Small intestine (tissue), 7 donors: ENCODE measurements at regions not wholly inside any gene's neighbourhood (a gene's known extent, or its start where the extent isn't known, plus 50 kb on each side); places are given as distances from the start of the nearest gene placed in this dataset.

ENCODE experiments used
- DNase-seq, 2 donors: peaks; one replicate each; pipeline versions ENCODE4 v3.0.0 to v3.0.0-alpha.2; 2013
- FAIRE-seq: peaks from 2 replicates; lab custom pipeline; 2012; peaks lifted over from hg19 to GRCh38; lab: Jason Lieb, UNC
- H3K27ac ChIP-seq, 3 donors: one replicate each; pipeline ENCODE4 v1.5.1; 2013; ENCODE audit warnings: low read length in 2 of 3, mild to moderate bottlenecking in 2 of 3, control low read depth in 1 of 3, inconsistent platforms in 1 of 3, low read depth in 1 of 3, moderate library complexity in 1 of 3
- H3K27me3 ChIP-seq, 3 donors: one replicate each; pipeline ENCODE4 v1.6.1; 2013; ENCODE audit warnings: low read length in 3 of 3, inconsistent platforms in 1 of 3; ENCODE audit not compliant: control insufficient read depth in 3 of 3, insufficient read depth in 3 of 3
- H3K36me3 ChIP-seq, 3 donors: one replicate each; pipeline ENCODE4 v1.6.1; 2013; ENCODE audit warnings: low read length in 3 of 3, inconsistent platforms in 1 of 3, low read depth in 1 of 3, mild to moderate bottlenecking in 1 of 3, moderate library complexity in 1 of 3; ENCODE audit not compliant: control insufficient read depth in 3 of 3, insufficient read depth in 2 of 3
- H3K4me1 ChIP-seq, 3 donors: one replicate each; pipeline ENCODE4 v1.6.1; 2013; ENCODE audit warnings: low read length in 2 of 3, inconsistent platforms in 1 of 3, low read depth in 1 of 3, mild to moderate bottlenecking in 1 of 3, moderate library complexity in 1 of 3; ENCODE audit not compliant: control insufficient read depth in 3 of 3, insufficient read depth in 2 of 3
- H3K4me3 ChIP-seq, 3 donors: one replicate each; pipeline ENCODE4 v1.5.1; 2013; ENCODE audit warnings: low read length in 3 of 3, control low read depth in 1 of 3, inconsistent platforms in 1 of 3, low read depth in 1 of 3, mild to moderate bottlenecking in 1 of 3, moderate library complexity in 1 of 3
- H3K9me3 ChIP-seq, 2 donors: one replicate each; pipeline ENCODE4 v1.6.1; 2013; ENCODE audit warnings: low read depth in 1 of 2, low read length in 1 of 2; ENCODE audit not compliant: control insufficient read depth in 2 of 2, insufficient read depth in 1 of 2
- WGBS, 3 donors: extraction: QIAGEN DNeasy Blood & Tissue Kit; methylation state at CpG; one replicate each; pipeline ENCODE4 v1.1.7; 2013; 5-methylcytosine and 5-hydroxymethylcytosine counted together
- donor health status: healthy with polysubstance abuse.
- donor health status: control.
- donor health status: control.
- donor health status: Bipolar disorder and iron deficiency.
- donor health status: healthy.

GRCh38 chr21:35326677-35327076 is 277.6 kb upstream of the RUNX1 start:
- Histone ChIP-seq H3K36me3 (no peaks in the 10 kb centered on the region), H3K4me3 (no peak overlapping the region), H3K4me1 (no peaks in the 10 kb centered on the region), H3K9me3 (no peaks in the 10 kb centered on the region), H3K27ac (no peak overlapping the region), H3K27me3 (no peaks in the 10 kb centered on the region)
- no peak for FAIRE-seq
- WGBS, 3 donors, result 19 to 56% (median 29%) methylated on average over 2 of the region's 2 CpGs
- DNase-seq, result peak; percentile 14 to 32

- FAIRE-seq, result no peak
- Histone ChIP-seq H3K4me1 (no peaks in the 10 kb centered on the region), H3K9me3 (no peaks in the 10 kb centered on the region), H3K27ac (no peak overlapping the region), H3K27me3 (no peaks in the 10 kb centered on the region), H3K36me3 (no peaks in the 10 kb centered on the region), H3K4me3 (no peak overlapping the region)
- WGBS, 3 donors, result 35 to 66% (median 52%) methylated on average over 2 of the region's 2 CpGs
- DNase-seq, result no peak
Observed at GRCh38 chr21:35325953-35326352, 276.9 kb upstream of the RUNX1 start.

GRCh38 chr21:35324372-35325220 is 275.5 kb upstream of the RUNX1 start:
- no peaks in the 10 kb centered on the region for H3K9me3 ChIP-seq
- FAIRE-seq, result no peak
- peak overlapping the region in 1 of 3 donors; percentile 57 for H3K27ac ChIP-seq
- H3K4me3 ChIP-seq, result no peak overlapping the region
- no peak for DNase-seq
- 77 to 89% (median 86%) methylated on average over 14 of the region's 14 CpGs for WGBS, 3 donors
- no peaks in the 10 kb centered on the region for H3K36me3 ChIP-seq
- H3K27me3 ChIP-seq, result no peaks in the 10 kb centered on the region
- H3K4me1 ChIP-seq, result no peaks in the 10 kb centered on the region

- DNase-seq, result peak in 1 of 2 donors; percentile 9
- Histone ChIP-seq H3K27me3 (no peaks in the 10 kb centered on the region), H3K27ac (peak overlapping the region in 1 of 3 donors; percentile 22), H3K36me3 (no peaks in the 10 kb centered on the region), H3K9me3 (no peaks in the 10 kb centered on the region), H3K4me3 (no peak overlapping the region), H3K4me1 (no peaks in the 10 kb centered on the region)
- FAIRE-seq, result no peak
- WGBS, 3 donors, result 65 to 83% (median 79%) methylated on average over 9 of the region's 9 CpGs
Observed at GRCh38 chr21:35323947-35324346, 274.8 kb upstream of the RUNX1 start.

- Histone ChIP-seq H3K36me3 (no peaks in the 10 kb centered on the region), H3K4me3 (no peak overlapping the region), H3K27me3 (no peaks in the 10 kb centered on the region), H3K27ac (no peak overlapping the region), H3K4me1 (no peaks in the 10 kb centered on the region), H3K9me3 (no peaks in the 10 kb centered on the region)
- no peak for FAIRE-seq
- 64 to 69% (median 67%) methylated on average over 7 to 8 of the region's 8 CpGs for WGBS, 3 donors
- DNase-seq, result no peak
Observed at GRCh38 chr21:35321322-35322200, 272.5 kb upstream of the RUNX1 start.

GRCh38 chr21:35319684-35320283 is 270.7 kb upstream of the RUNX1 start:
- Histone ChIP-seq H3K27ac (no peak overlapping the region), H3K4me1 (no peaks in the 10 kb centered on the region), H3K27me3 (no peaks in the 10 kb centered on the region), H3K36me3 (no peaks in the 10 kb centered on the region), H3K4me3 (no peak overlapping the region), H3K9me3 (no peaks in the 10 kb centered on the region)
- 76 to 83% (median 80%) methylated on average over 11 of the region's 11 CpGs for WGBS, 3 donors
- no peak for DNase-seq
- FAIRE-seq, result no peak

- no peak overlapping the region for H3K27ac ChIP-seq
- H3K4me3 ChIP-seq, result no peak overlapping the region
- DNase-seq, result peak; percentile 12 to 54
- FAIRE-seq, result no peak
- no peaks in the 10 kb centered on the region for H3K27me3 ChIP-seq
- H3K9me3 ChIP-seq, result no peaks in the 10 kb centered on the region
- no peaks in the 10 kb centered on the region for H3K4me1 ChIP-seq
- H3K36me3 ChIP-seq, result no peaks in the 10 kb centered on the region
- 10 to 65% (median 31%) methylated on average over 4 of the region's 4 CpGs for WGBS, 3 donors
Observed at GRCh38 chr21:35316933-35317332, 267.8 kb upstream of the RUNX1 start.

- FAIRE-seq (no peak), DNase-seq (no peak)
- H3K27me3 ChIP-seq, result no peaks in the 10 kb centered on the region
- H3K9me3 ChIP-seq, result no peaks in the 10 kb centered on the region
- H3K36me3 ChIP-seq, result no peaks in the 10 kb centered on the region
- H3K27ac ChIP-seq, result no peak overlapping the region
- no peaks in the 10 kb centered on the region for H3K4me1 ChIP-seq
- H3K4me3 ChIP-seq, result no peak overlapping the region
Observed at GRCh38 chr21:35316456-35316855, 267.4 kb upstream of the RUNX1 start.
